Endothelial cell of umbilical vein (primary cell): ENCODE measurements at regions not wholly inside any gene's neighbourhood (a gene's known extent, or its start where the extent isn't known, plus 50 kb on each side); places are given as distances from the start of the nearest gene placed in this dataset.

Experiments used
- BruUV-seq: library from RNA; stranded (reverse); fragments of 400-500 nt; replicated peaks from 2 replicates; lab custom pipeline; 2021; lab: Mats Ljungman, UMichigan
- CTCF ChIA-PET: fragments of 300-600, 350-600 bp; sonication (Branson Sonifier 250); formaldehyde crosslinking; loops from one replicate; lab custom pipeline; 2021; ENCODE audit warnings: antibody characterized with exemption, inconsistent platforms; lab: Charles Lee
- POLR2A ChIA-PET: fragments of 300-600, 350-600 bp; sonication (Branson Sonifier 250); formaldehyde crosslinking; loops from one replicate; lab custom pipeline; 2021; ENCODE audit warnings: antibody characterized with exemption, inconsistent platforms; lab: Charles Lee
- DNase-seq: peaks from one replicate; pipeline ENCODE4 v3.0.0-alpha.2; 2011; ENCODE audit warnings: low read depth, low spot score
- FAIRE-seq: peaks from 2 replicates; lab custom pipeline; 2011; peaks lifted over from hg19 to GRCh38; lab: Jason Lieb, UNC
- H2AFZ ChIP-seq: 2 replicates; pipeline ENCODE4 v1.6.0; 2012; ENCODE audit warnings: low read depth, low read length, control low read depth, inconsistent platforms
- H3K27ac ChIP-seq: 2 replicates; pipeline ENCODE4 v1.5.1; 2011; ENCODE audit warnings: low read depth, mild to moderate bottlenecking, control low read depth, low read length, moderate library complexity; ENCODE audit not compliant: insufficient read depth
- H3K27me3 ChIP-seq, 2 experiments: 2 replicates each; pipeline versions ENCODE4 v1.6.0 to v1.6.1; 2011; ENCODE audit warnings: low read length in 2 of 2, mixed read lengths in 1 of 2; ENCODE audit not compliant: control insufficient read depth in 2 of 2, insufficient read depth in 2 of 2
- H3K36me3 ChIP-seq, 2 experiments: 2 replicates in 1 of 2; 3 replicates in 1 of 2; pipeline ENCODE4 v1.5.1; 2011; ENCODE audit warnings: low read length in 2 of 2, mild to moderate bottlenecking in 1 of 2, moderate library complexity in 1 of 2; ENCODE audit not compliant: control insufficient read depth in 2 of 2, insufficient read depth in 2 of 2; ENCODE audit errors: extremely low read depth in 1 of 2
- H3K4me1 ChIP-seq: 3 replicates; pipeline ENCODE4 v1.5.1; 2011; ENCODE audit warnings: mild to moderate bottlenecking, low read length; ENCODE audit not compliant: control insufficient read depth, insufficient read depth; ENCODE audit errors: extremely low read depth
- H3K4me2 ChIP-seq: 2 replicates; pipeline ENCODE4 v1.6.1; 2011; ENCODE audit warnings: low read length, control low read depth, mixed read lengths; ENCODE audit not compliant: insufficient read depth
- H3K4me3 ChIP-seq, 3 experiments: fragments of 200-600 bp in 1 of 3; sonication (generic), shearing (Covaris generic) in 1 of 3; replicated peaks in 1 of 3; 2 replicates each; pipeline ENCODE4 v1.5.1; 2011 to 2016; ENCODE audit warnings: control low read depth in 3 of 3, low read length in 3 of 3, mild to moderate bottlenecking in 2 of 3, inconsistent platforms in 1 of 3, low read depth in 1 of 3, moderate library complexity in 1 of 3; ENCODE audit not compliant: insufficient read depth in 1 of 3
- H3K79me2 ChIP-seq: 2 replicates; pipeline ENCODE4 v1.6.0; 2012; ENCODE audit warnings: low read length, inconsistent platforms; ENCODE audit not compliant: control insufficient read depth, insufficient read depth
- H3K9ac ChIP-seq: replicated peaks from 2 replicates; pipeline ENCODE3; 2011; ENCODE audit warnings: low read length, control low read depth; ENCODE audit not compliant: insufficient read depth; ENCODE audit errors: extremely low read depth
- H3K9me1 ChIP-seq: replicated peaks from 3 replicates; pipeline ENCODE4 v1.6.0; 2011; ENCODE audit warnings: mild to moderate bottlenecking, low read length; ENCODE audit not compliant: control insufficient read depth, insufficient read depth; ENCODE audit errors: extremely low read depth
- H3K9me3 ChIP-seq: replicated peaks from 2 replicates; pipeline ENCODE4 v1.5.1; 2012; ENCODE audit warnings: low read length, inconsistent platforms; ENCODE audit not compliant: control insufficient read depth, insufficient read depth
- H4K20me1 ChIP-seq: replicated peaks from 2 replicates; pipeline ENCODE3; 2011; ENCODE audit warnings: mild to moderate bottlenecking, low read length; ENCODE audit not compliant: control insufficient read depth, insufficient read depth; ENCODE audit errors: extremely low read depth
- CTCF ChIP-seq, 2 donors: IDR thresholded peaks; 1 replicate in 1 of 2; 2 replicates in 1 of 2; pipeline ENCODE4 v1.5.1; 2011; ENCODE audit warnings: low read length in 2 of 2, mild to moderate bottlenecking in 2 of 2, moderate library complexity in 2 of 2, control low read depth in 1 of 2, inconsistent platforms in 1 of 2, low read depth in 1 of 2; ENCODE audit not compliant: insufficient read depth in 1 of 2; ENCODE audit errors: extremely low read depth in 1 of 2
- EZH2 ChIP-seq: IDR thresholded peaks from 2 replicates; pipeline ENCODE4 v1.6.1; 2012; ENCODE audit warnings: borderline replicate concordance, low read depth, mild to moderate bottlenecking, moderate library complexity, low read length, inconsistent platforms; ENCODE audit not compliant: severe bottlenecking
- FOS ChIP-seq: IDR thresholded peaks from 2 replicates; pipeline ENCODE4 v1.6.1; 2011; ENCODE audit warnings: mild to moderate bottlenecking, low read length, moderate library complexity, borderline replicate concordance; ENCODE audit not compliant: insufficient read depth
- GATA2 ChIP-seq: IDR thresholded peaks from 2 replicates; pipeline ENCODE4 v1.7.0; 2011; ENCODE audit warnings: low read depth, mild to moderate bottlenecking, moderate library complexity, mixed read lengths, low read length; ENCODE audit not compliant: insufficient read length, insufficient read depth
- JUN ChIP-seq: IDR thresholded peaks from 2 replicates; pipeline ENCODE4 v1.6.1; 2011; ENCODE audit warnings: borderline replicate concordance, low read depth; ENCODE audit not compliant: insufficient read length, insufficient read depth
- MAX ChIP-seq: IDR thresholded peaks from 2 replicates; pipeline ENCODE4 v1.6.1; 2011; ENCODE audit not compliant: insufficient read depth, insufficient read length
- MYC ChIP-seq: IDR thresholded peaks from one replicate; pipeline ENCODE4 v1.6.1; 2011; ENCODE audit warnings: mild to moderate bottlenecking, low read depth, low read length
- POLR2A ChIP-seq: IDR thresholded peaks from 2 replicates; pipeline ENCODE4 v1.6.1; 2012; ENCODE audit warnings: low read depth, mild to moderate bottlenecking, control low read depth, low read length
- POLR2AphosphoS5 ChIP-seq: IDR thresholded peaks from 2 replicates; pipeline ENCODE4 v1.6.1; 2012; ENCODE audit warnings: low read depth, mild to moderate bottlenecking, control low read depth, low read length, moderate library complexity; ENCODE audit not compliant: insufficient read depth
- dilution Hi-C: fragments of 300-500 bp; cut with MboI; formaldehyde crosslinking; loops from one replicate; pipeline ENCODE4 v1.15.0; 2019; ENCODE audit warnings: low sequenced_read_pairs; ENCODE audit not compliant: extremely low pct_ligation_motif_present
- intact Hi-C: fragments of 100-400 bp; cut with micrococcal nuclease; formaldehyde crosslinking; loops from one replicate; pipeline ENCODE4 v1.10.0; 2022

GRCh38 chr13:40340368-40341095 is 325.9 kb downstream of the FOXO1 start:
- H3K79me2 ChIP-seq = no peaks in the 10 kb centered on the region
- DNase-seq (peak; percentile 59), FAIRE-seq (no peak)
- H3K4me3 ChIP-seq = no peak overlapping the region
- ChIA-PET CTCF (no interaction called here), POLR2A (no interaction called here)
- no peaks in the 10 kb centered on the region for H3K9me3 ChIP-seq
- no TSS peak for BruUV-seq
- TF ChIP-seq JUN (no peak), CTCF (IDR thresholded peaks at IDR 0.05; ENCODE audit: extremely low read depth in 1 of 2, insufficient read depth in 1 of 2, low read depth in 1 of 2, low read length in 2 of 2) (peak in 1 of 2 donors; percentile 14)
- no peak overlapping the region for H3K4me2 ChIP-seq
- intact Hi-C loops (no loop called here), dilution Hi-C loops (no loop called here)
- H3K4me1 ChIP-seq = peaks cover 1% of the 10 kb centered on the region
- no peak overlapping the region for H2AFZ ChIP-seq
- H3K36me3 ChIP-seq = no peaks in the 10 kb centered on the region
- no peak overlapping the region for H3K9ac ChIP-seq
- H3K27me3 ChIP-seq = no peaks in the 10 kb centered on the region
- H3K27ac ChIP-seq = no peak overlapping the region
- no peaks in the 10 kb centered on the region for H4K20me1 ChIP-seq
- no peaks in the 10 kb centered on the region for H3K9me1 ChIP-seq

GRCh38 chr13:40341096-40341471 is 325.4 kb downstream of the FOXO1 start:
- no peaks in the 10 kb centered on the region for H4K20me1 ChIP-seq
- H3K4me2 ChIP-seq = no peak overlapping the region
- H3K9me1 ChIP-seq = no peaks in the 10 kb centered on the region
- H3K27ac ChIP-seq = no peak overlapping the region
- no peak overlapping the region for H2AFZ ChIP-seq
- DNase-seq (no peak), FAIRE-seq (no peak)
- intact Hi-C loops = no loop called here
- dilution Hi-C loops = no loop called here
- ChIA-PET POLR2A (no interaction called here), CTCF (no interaction called here)
- no peak overlapping the region for H3K4me3 ChIP-seq
- H3K9ac ChIP-seq = no peak overlapping the region
- no peaks in the 10 kb centered on the region for H3K9me3 ChIP-seq
- H3K36me3 ChIP-seq = no peaks in the 10 kb centered on the region
- H3K79me2 ChIP-seq = no peaks in the 10 kb centered on the region
- peaks cover 7% of the 10 kb centered on the region for H3K4me1 ChIP-seq
- BruUV-seq = no TSS peak
- no peaks in the 10 kb centered on the region for H3K27me3 ChIP-seq
- TF ChIP-seq JUN (no peak), POLR2AphosphoS5 (no peak), POLR2A (no peak), EZH2 (no peak), MAX (no peak), MYC (no peak), FOS (no peak), GATA2 (no peak), CTCF (IDR thresholded peaks at IDR 0.05; ENCODE audit: extremely low read depth in 1 of 2, insufficient read depth in 1 of 2, low read depth in 1 of 2, low read length in 2 of 2) (no peak)
